ENCODE measurements at regions not wholly inside any gene's neighbourhood (a gene's known extent, or its start where the extent isn't known, plus 50 kb on each side); places are given as distances from the start of the nearest gene placed in this dataset.

DNA sequence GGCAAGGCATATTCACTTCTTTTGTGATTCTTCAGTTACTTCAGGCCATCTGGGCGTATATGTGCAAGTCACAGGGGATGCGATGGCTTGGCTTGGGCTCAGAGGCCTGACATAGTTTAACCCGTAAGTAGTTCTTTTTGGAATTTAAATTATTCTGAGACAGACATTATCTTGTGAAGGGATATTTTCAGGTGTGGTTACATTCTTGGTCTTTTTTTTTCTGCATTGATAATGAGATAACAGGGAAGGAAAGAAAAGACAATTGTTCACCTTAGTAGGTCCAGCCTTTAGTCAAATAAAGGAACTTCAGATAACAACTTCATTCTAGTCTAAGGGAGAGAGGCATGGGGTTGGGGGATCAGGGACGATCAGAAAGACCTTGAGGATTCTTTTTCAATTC, 74.8 kb downstream of the TEX13C start:
- ChIA-PET POLR2A (no interaction called here), CTCF (no interaction called here)

DNA sequence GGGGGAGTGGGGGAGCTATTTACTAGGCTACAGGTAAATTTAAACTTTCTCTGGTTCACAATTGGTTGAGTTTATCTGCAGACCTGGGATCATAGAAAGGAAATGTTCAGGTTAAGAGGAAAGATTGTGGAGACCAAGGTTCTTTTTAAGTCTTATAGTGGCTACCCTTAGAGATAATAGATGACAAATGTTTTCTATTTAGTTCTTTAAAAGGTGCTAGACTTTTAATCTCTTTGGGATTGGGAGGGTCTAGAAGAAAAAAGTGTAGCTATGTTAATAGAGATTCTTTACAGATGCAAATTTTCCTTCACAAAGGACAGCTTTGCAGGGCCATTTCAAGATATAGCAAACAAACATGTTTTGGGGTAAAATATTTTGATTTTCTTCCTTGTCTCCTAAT, 76.0 kb downstream of the TEX13C start:
- ChIA-PET POLR2A (no interaction called here), CTCF (no interaction called here)
- DNase-seq (ENCODE audit: extremely low spot score), result no peak
- TF ChIP-seq LEF1 (IDR thresholded peaks at IDR 0.05; ENCODE audit: borderline replicate concordance) (no peak), BHLHE40 (IDR thresholded peaks at IDR 0.05; ENCODE audit: borderline replicate concordance) (no peak), TARDBP (IDR thresholded peaks at IDR 0.05) (no peak), FOXM1 (IDR thresholded peaks at IDR 0.05; ENCODE audit: borderline replicate concordance) (no peak), ZNF384 (IDR thresholded peaks at IDR 0.05) (no peak), SP1 (IDR thresholded peaks at IDR 0.05) (no peak), ARNT (IDR thresholded peaks at IDR 0.05) (no peak), SUZ12 (IDR thresholded peaks at IDR 0.05) (no peak), FOXK2 (IDR thresholded peaks at IDR 0.05) (no peak)
- TF ChIP-seq, protein P1, sequence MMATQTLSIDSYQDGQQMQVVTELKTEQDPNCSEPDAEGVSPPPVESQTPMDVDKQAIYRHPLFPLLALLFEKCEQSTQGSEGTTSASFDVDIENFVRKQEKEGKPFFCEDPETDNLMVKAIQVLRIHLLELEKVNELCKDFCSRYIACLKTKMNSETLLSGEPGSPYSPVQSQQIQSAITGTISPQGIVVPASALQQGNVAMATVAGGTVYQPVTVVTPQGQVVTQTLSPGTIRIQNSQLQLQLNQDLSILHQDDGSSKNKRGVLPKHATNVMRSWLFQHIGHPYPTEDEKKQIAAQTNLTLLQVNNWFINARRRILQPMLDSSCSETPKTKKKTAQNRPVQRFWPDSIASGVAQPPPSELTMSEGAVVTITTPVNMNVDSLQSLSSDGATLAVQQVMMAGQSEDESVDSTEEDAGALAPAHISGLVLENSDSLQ (IDR thresholded peaks at IDR 0.05), result no peak

More for the DNA sequence above, 74.8 kb downstream of the TEX13C start:
- TF ChIP-seq SP1 (IDR thresholded peaks at IDR 0.05), result no peak
- TF ChIP-seq HDGF (IDR thresholded peaks at IDR 0.05; ENCODE audit: borderline replicate concordance), result no peak
- TF ChIP-seq CTBP1 (IDR thresholded peaks at IDR 0.05; ENCODE audit: borderline replicate concordance), result no peak
- TF ChIP-seq FOXK2 (IDR thresholded peaks at IDR 0.05), result no peak
- TF ChIP-seq, protein P1 (IDR thresholded peaks at IDR 0.05), result no peak
- TF ChIP-seq SUZ12 (IDR thresholded peaks at IDR 0.05), result no peak
- no peak for TF ChIP-seq ELF4 (IDR thresholded peaks at IDR 0.05)
- no peak for TF ChIP-seq TARDBP (IDR thresholded peaks at IDR 0.05)
- DNase-seq (ENCODE audit: extremely low spot score), result no peak

DNA sequence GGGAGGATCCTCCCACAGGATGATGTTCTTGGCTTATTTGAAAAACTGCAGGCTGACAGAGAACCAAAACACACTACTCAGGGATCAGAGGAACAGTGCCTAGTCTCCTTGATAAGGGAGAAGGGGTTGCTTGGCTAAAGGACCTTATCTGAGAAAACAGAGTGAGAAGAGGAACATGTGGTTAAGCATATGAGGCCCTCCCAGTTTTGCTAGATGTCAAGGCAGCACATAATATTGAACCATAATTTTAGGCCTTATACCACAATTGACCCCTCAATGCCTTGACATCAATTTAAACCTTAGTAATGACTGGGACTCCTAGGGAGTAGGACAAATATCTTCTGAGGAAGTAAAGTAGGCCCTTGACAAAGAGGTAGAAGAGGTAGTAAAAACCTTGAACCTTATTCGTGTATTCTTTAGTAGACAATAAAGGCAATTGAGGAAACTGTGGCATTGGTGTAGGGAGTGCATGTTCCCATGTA, 79.3 kb downstream of the TEX13C start:
- TF ChIP-seq, protein P1 (IDR thresholded peaks at IDR 0.05), result no peak
- no peak for TF ChIP-seq FOXK2 (IDR thresholded peaks at IDR 0.05)
- TF ChIP-seq FOXM1 (IDR thresholded peaks at IDR 0.05; ENCODE audit: borderline replicate concordance), result no peak
- DNase-seq (ENCODE audit: extremely low spot score), result no peak
- POLR2A ChIA-PET, result no interaction called here
- CTCF ChIA-PET, result no interaction called here

DNA sequence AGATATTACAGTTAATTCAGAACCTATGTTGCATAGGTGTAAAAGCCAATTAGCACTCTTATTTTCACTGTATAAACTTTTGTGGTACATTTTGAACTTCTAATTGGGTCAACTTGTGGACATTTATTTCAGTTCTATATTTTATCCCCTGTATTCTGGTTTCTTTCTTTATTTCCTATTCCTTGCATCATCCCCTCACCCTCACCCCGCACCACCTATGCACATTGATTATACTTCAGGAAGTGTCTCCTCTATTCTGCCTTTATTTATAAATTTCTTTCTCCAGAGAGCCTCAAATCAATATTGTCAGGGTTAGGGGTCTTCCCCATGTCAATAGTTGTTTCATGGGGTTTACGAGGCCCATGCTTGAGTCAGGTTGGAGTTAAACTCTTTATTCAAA, 83.1 kb downstream of the TEX13C start:
- no peak for DNase-seq (ENCODE audit: extremely low spot score)
- TF ChIP-seq ZNF384 (IDR thresholded peaks at IDR 0.05) (no peak), HDGF (IDR thresholded peaks at IDR 0.05; ENCODE audit: borderline replicate concordance) (no peak), LEF1 (IDR thresholded peaks at IDR 0.05; ENCODE audit: borderline replicate concordance) (no peak), NFRKB (IDR thresholded peaks at IDR 0.05) (no peak), ARNT (IDR thresholded peaks at IDR 0.05) (no peak), L3MBTL2 (conservative IDR thresholded peaks at IDR 0.05) (no peak)
- TF ChIP-seq, protein P1 (IDR thresholded peaks at IDR 0.05), result no peak
- POLR2A ChIA-PET, result no interaction called here
- CTCF ChIA-PET, result no interaction called here

DNA sequence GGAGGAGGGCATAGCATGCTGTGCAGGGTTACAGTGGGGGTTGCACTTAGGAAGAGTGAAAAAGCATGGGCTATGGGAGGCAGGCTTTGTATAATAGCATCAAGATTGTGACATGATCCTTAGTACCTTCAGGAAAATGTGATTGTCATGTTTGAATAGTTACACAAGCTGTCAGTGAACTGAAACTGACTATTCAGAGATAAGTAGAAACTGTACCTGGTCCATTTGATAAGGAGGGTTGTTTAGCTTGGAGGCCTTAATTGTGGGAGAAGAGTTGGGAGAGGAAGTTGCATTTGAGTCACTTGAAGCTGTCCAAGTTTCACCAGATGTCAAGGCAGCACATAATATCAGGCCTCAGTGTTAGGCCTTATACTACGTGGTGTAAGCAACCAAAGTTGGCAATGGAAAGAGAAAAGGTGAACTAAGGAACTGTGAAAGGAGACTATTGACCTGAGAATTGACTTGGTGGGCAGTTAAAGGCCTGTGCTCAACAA, 85.0 kb downstream of the TEX13C start:
- DNase-seq (ENCODE audit: extremely low spot score), result no peak
- POLR2A ChIA-PET, result no interaction called here
- CTCF ChIA-PET, result no interaction called here
- TF ChIP-seq FOXA1 (IDR thresholded peaks at IDR 0.05) (no peak), ARNT (IDR thresholded peaks at IDR 0.05) (no peak), BHLHE40 (IDR thresholded peaks at IDR 0.05; ENCODE audit: borderline replicate concordance) (no peak), TARDBP (IDR thresholded peaks at IDR 0.05) (no peak), CTBP1 (IDR thresholded peaks at IDR 0.05; ENCODE audit: borderline replicate concordance) (no peak), FOXK2 (IDR thresholded peaks at IDR 0.05) (no peak), L3MBTL2 (conservative IDR thresholded peaks at IDR 0.05) (no peak), FOXM1 (IDR thresholded peaks at IDR 0.05; ENCODE audit: borderline replicate concordance) (no peak), NFRKB (IDR thresholded peaks at IDR 0.05) (no peak), SP1 (IDR thresholded peaks at IDR 0.05) (no peak), SUZ12 (IDR thresholded peaks at IDR 0.05) (no peak), ZNF384 (IDR thresholded peaks at IDR 0.05) (no peak), LEF1 (IDR thresholded peaks at IDR 0.05; ENCODE audit: borderline replicate concordance) (no peak), HDGF (IDR thresholded peaks at IDR 0.05; ENCODE audit: borderline replicate concordance) (no peak), ELF4 (IDR thresholded peaks at IDR 0.05) (no peak)
- TF ChIP-seq, protein P1 (IDR thresholded peaks at IDR 0.05), result no peak

DNA sequence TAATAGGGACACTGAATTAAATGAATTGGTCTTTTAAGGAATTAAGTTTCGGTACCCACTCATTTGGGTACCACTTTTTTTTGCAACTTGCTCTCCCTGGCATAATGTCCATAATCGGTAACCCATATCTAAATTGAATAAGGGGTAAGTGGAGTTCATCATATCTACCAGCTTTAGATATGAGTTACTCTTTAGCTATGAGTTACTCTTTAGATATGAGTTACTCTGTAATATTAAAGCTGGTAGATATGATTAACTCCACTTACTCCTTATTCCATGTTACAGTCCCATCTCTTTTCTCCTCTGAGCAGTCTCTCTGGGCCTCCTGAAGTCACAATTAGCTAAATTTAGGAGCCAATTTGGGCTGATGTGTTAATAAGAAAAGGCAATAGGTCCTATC, 85.7 kb downstream of the TEX13C start:
- CTCF ChIA-PET, result no interaction called here
- DNase-seq (ENCODE audit: extremely low spot score), result no peak
- POLR2A ChIA-PET, result no interaction called here
- TF ChIP-seq TARDBP (IDR thresholded peaks at IDR 0.05) (no peak), SP1 (IDR thresholded peaks at IDR 0.05) (no peak), FOXA1 (IDR thresholded peaks at IDR 0.05) (no peak), NFRKB (IDR thresholded peaks at IDR 0.05) (no peak), ELF4 (IDR thresholded peaks at IDR 0.05) (no peak), LEF1 (IDR thresholded peaks at IDR 0.05; ENCODE audit: borderline replicate concordance) (no peak), SUZ12 (IDR thresholded peaks at IDR 0.05) (no peak), BHLHE40 (IDR thresholded peaks at IDR 0.05; ENCODE audit: borderline replicate concordance) (no peak), L3MBTL2 (conservative IDR thresholded peaks at IDR 0.05) (no peak), ARNT (IDR thresholded peaks at IDR 0.05) (no peak), CTBP1 (IDR thresholded peaks at IDR 0.05; ENCODE audit: borderline replicate concordance) (no peak), FOXK2 (IDR thresholded peaks at IDR 0.05) (no peak), ZNF384 (IDR thresholded peaks at IDR 0.05) (no peak), FOXM1 (IDR thresholded peaks at IDR 0.05; ENCODE audit: borderline replicate concordance) (no peak)
- TF ChIP-seq, protein P1 (IDR thresholded peaks at IDR 0.05), result no peak
